RWPE2 (cell line): ENCODE measurements at regions not wholly inside any gene's neighbourhood (a gene's known extent, or its start where the extent isn't known, plus 50 kb on each side); places are given as distances from the start of the nearest gene placed in this dataset.

Experiments
- ATAC-seq: fragments of 200-7000 bp; cut with Tn5 transposase; 3 replicates; pipeline ENCODE4 v1.9.1; 2021; ENCODE audit warnings: low read depth
- DNase-seq: peaks from one replicate; pipeline ENCODE4 v3.0.0-alpha.2; 2020; ENCODE audit warnings: low spot score
- H3K27ac ChIP-seq: fragments of 450-650 bp; 2 replicates; pipeline ENCODE4 v1.5.1; 2017; ENCODE audit warnings: mild to moderate bottlenecking; ENCODE audit not compliant: poor library complexity, severe bottlenecking
- H3K27me3 ChIP-seq: fragments of 250-450 bp; sonication (Bioruptor Pico); 2 replicates; pipeline ENCODE4 v1.5.1; 2021; ENCODE audit warnings: mild to moderate bottlenecking, moderate library complexity; ENCODE audit not compliant: insufficient read depth, poor library complexity, severe bottlenecking
- H3K36me3 ChIP-seq: fragments of 250-450 bp; sonication (Bioruptor Pico); 2 replicates; pipeline ENCODE4 v1.5.1; 2020; ENCODE audit warnings: low read depth, mild to moderate bottlenecking, moderate library complexity
- H3K4me1 ChIP-seq: fragments of 250-450 bp; sonication (Bioruptor Pico); 2 replicates; pipeline ENCODE4 v1.5.1; 2021; ENCODE audit warnings: mild to moderate bottlenecking, moderate library complexity; ENCODE audit not compliant: insufficient read depth, poor library complexity, severe bottlenecking
- H3K4me3 ChIP-seq: fragments of 250-450 bp; sonication (Bioruptor Pico); 2 replicates; pipeline ENCODE4 v1.5.1; 2021; ENCODE audit warnings: mild to moderate bottlenecking, moderate library complexity; ENCODE audit not compliant: severe bottlenecking
- H3K9me3 ChIP-seq: fragments of 250-450 bp; sonication (Bioruptor Pico); 2 replicates; pipeline ENCODE4 v1.5.1; 2021; ENCODE audit warnings: mild to moderate bottlenecking, moderate library complexity; ENCODE audit not compliant: severe bottlenecking
- TF ChIP-seq, protein P1 (sequence below): fragments of 450-650 bp; IDR thresholded peaks from one replicate; pipeline ENCODE4 v1.5.1; 2017; ENCODE audit warnings: mild to moderate bottlenecking, moderate library complexity; ENCODE audit not compliant: poor library complexity, severe bottlenecking

GRCh38 chr10:106136175-106136574, 1028.3 kb downstream of the SORCS1 start:
- Histone ChIP-seq H3K4me3 (no peak overlapping the region), H3K4me1 (peaks cover 5% of the 10 kb centered on the region), H3K27me3 (no peaks in the 10 kb centered on the region), H3K36me3 (no peaks in the 10 kb centered on the region), H3K27ac (no peak overlapping the region), H3K9me3 (no peaks in the 10 kb centered on the region)
- ATAC-seq: peak; percentile 40; the same call in 2 of the 3 replicates
- TF ChIP-seq, protein P1, sequence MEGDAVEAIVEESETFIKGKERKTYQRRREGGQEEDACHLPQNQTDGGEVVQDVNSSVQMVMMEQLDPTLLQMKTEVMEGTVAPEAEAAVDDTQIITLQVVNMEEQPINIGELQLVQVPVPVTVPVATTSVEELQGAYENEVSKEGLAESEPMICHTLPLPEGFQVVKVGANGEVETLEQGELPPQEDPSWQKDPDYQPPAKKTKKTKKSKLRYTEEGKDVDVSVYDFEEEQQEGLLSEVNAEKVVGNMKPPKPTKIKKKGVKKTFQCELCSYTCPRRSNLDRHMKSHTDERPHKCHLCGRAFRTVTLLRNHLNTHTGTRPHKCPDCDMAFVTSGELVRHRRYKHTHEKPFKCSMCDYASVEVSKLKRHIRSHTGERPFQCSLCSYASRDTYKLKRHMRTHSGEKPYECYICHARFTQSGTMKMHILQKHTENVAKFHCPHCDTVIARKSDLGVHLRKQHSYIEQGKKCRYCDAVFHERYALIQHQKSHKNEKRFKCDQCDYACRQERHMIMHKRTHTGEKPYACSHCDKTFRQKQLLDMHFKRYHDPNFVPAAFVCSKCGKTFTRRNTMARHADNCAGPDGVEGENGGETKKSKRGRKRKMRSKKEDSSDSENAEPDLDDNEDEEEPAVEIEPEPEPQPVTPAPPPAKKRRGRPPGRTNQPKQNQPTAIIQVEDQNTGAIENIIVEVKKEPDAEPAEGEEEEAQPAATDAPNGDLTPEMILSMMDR: no peak
- DNase-seq: no peak

GRCh38 chr10:106134326-106135000, 1030.0 kb downstream of the SORCS1 start:
- Histone ChIP-seq H3K4me1 (peaks cover 5% of the 10 kb centered on the region), H3K4me3 (no peak overlapping the region), H3K36me3 (no peaks in the 10 kb centered on the region), H3K27me3 (no peaks in the 10 kb centered on the region), H3K27ac (no peak overlapping the region), H3K9me3 (no peaks in the 10 kb centered on the region)
- TF ChIP-seq, protein P1: no peak
- no peak for DNase-seq
- peak; percentile 27; the same call in 1 of the 3 replicates for ATAC-seq

DNA sequence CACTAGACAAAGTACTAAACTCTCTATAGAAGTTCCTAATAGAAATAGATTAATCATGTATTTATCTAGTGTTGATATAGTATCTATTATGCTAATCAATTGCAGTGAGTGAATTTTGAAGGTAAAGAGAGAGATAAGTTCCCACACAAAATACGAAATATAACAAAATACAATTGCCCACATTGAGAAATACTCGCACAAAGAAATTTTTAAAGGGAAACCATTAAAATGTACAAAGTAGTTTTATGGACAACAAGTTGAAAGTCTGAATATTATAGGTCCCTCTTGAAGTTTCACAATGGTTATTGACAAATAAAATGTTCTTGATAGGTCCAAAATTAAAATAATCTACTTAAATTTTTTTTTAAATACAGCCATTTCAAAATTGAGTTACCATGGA, 1031.1 kb downstream of the SORCS1 start:
- Histone ChIP-seq H3K9me3 (no peaks in the 10 kb centered on the region), H3K4me3 (no peak overlapping the region), H3K36me3 (no peaks in the 10 kb centered on the region), H3K4me1 (peaks cover 5% of the 10 kb centered on the region), H3K27ac (no peak overlapping the region), H3K27me3 (no peaks in the 10 kb centered on the region)
- ATAC-seq: no peak
- TF ChIP-seq, protein P1: no peak
- no peak for DNase-seq

DNA sequence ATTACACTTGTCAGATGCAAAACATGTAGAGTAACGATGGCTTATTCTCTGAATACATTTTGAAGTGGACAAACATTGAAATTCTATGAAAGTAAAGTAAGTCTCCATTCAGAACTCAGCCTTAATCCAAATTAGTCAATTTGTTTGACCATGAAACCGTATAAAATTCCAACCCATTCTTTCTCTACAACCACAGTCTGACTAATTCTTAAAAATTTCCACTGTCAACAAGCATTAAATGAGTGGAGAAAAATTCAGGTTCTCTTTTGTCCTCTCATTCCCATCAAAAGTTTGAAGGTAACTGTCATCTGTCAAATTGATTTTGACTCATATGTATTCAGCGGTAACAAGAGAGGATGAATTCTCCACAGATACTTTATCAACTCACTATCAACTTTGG, 1031.5 kb downstream of the SORCS1 start:
- H3K27ac ChIP-seq: no peak overlapping the region
- H3K36me3 ChIP-seq: no peaks in the 10 kb centered on the region
- H3K4me3 ChIP-seq: no peak overlapping the region
- TF ChIP-seq, protein P1: no peak
- no peaks in the 10 kb centered on the region for H3K27me3 ChIP-seq
- H3K4me1 ChIP-seq: peaks cover 5% of the 10 kb centered on the region
- H3K9me3 ChIP-seq: no peaks in the 10 kb centered on the region
- DNase-seq: no peak
- ATAC-seq: no peak

GRCh38 chr10:106114656-106115186, 1049.8 kb downstream of the SORCS1 start:
- Histone ChIP-seq H3K27ac (no peak overlapping the region), H3K4me1 (peaks cover 4% of the 10 kb centered on the region), H3K9me3 (no peaks in the 10 kb centered on the region), H3K27me3 (no peaks in the 10 kb centered on the region), H3K4me3 (no peak overlapping the region), H3K36me3 (no peaks in the 10 kb centered on the region)
- ATAC-seq (no peak), DNase-seq (no peak)
- TF ChIP-seq, protein P1: no peak
